Uterus (tissue), 2 donors: ENCODE measurements at regions not wholly inside any gene's neighbourhood (a gene's known extent, or its start where the extent isn't known, plus 50 kb on each side); places are given as distances from the start of the nearest gene placed in this dataset.

ENCODE experiments used
- POLR2A ChIP-seq, 2 donors: fragments of 450-650 bp; IDR thresholded peaks; one replicate each; pipeline ENCODE4 v1.6.1; 2016; ENCODE audit warnings: antibody characterized with exemption in 2 of 2, mild to moderate bottlenecking in 1 of 2, moderate library complexity in 1 of 2
- TF ChIP-seq, protein P1 (sequence below), 4 experiments: fragments of 200-600 bp in 2 of 4; fragments of 450-650 bp in 2 of 4; sonication (generic) in 2 of 4; IDR thresholded peaks; one replicate each; pipeline ENCODE4 v1.5.1; 2016 to 2019; ENCODE audit warnings: antibody characterized with exemption in 4 of 4, mild to moderate bottlenecking in 2 of 4, moderate library complexity in 1 of 4

GRCh38 chr3:31268868-31269267 is 263.9 kb upstream of the STT3B start:
- TF ChIP-seq POLR2A (IDR thresholded peaks at IDR 0.05), result no peak
- TF ChIP-seq, protein P1, sequence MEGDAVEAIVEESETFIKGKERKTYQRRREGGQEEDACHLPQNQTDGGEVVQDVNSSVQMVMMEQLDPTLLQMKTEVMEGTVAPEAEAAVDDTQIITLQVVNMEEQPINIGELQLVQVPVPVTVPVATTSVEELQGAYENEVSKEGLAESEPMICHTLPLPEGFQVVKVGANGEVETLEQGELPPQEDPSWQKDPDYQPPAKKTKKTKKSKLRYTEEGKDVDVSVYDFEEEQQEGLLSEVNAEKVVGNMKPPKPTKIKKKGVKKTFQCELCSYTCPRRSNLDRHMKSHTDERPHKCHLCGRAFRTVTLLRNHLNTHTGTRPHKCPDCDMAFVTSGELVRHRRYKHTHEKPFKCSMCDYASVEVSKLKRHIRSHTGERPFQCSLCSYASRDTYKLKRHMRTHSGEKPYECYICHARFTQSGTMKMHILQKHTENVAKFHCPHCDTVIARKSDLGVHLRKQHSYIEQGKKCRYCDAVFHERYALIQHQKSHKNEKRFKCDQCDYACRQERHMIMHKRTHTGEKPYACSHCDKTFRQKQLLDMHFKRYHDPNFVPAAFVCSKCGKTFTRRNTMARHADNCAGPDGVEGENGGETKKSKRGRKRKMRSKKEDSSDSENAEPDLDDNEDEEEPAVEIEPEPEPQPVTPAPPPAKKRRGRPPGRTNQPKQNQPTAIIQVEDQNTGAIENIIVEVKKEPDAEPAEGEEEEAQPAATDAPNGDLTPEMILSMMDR (IDR thresholded peaks at IDR 0.05), result no peak
